ENCODE measurements at regions not wholly inside any gene's neighbourhood (a gene's known extent, or its start where the extent isn't known, plus 50 kb on each side); places are given as distances from the start of the nearest gene placed in this dataset.

DNA sequence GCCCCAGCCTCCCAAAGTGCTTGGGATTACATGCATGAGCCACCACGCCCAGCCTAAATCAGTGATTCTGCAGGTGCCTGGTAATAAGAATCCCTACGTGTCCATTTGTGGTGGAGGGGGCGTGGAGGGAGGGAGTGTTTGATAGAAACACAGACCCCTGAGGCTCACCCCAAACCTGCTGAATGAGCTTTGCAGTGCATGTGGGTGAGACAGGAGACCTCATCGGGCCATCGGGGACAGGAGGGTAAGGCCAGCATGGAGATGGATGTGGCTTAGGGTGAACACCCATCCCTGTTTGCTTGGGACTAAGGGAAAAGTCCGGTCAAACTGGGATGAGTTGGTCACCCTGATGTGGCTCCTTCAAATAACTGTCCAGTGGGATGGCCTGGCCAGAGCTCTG, 71.3 kb upstream of the ALX4 start:
- Mint-ChIP-seq H3K27ac (no peak overlapping the region), H3K4me3 (no peak overlapping the region), H3K9me3 (no peaks in the 10 kb centered on the region), H3K27me3 (ENCODE audit: low read depth) (peaks cover 13% of the 10 kb centered on the region), H3K4me1 (no peaks in the 10 kb centered on the region), H3K36me3 (no peaks in the 10 kb centered on the region)
- DNase-seq (ENCODE audit: low spot score) (no peak), ATAC-seq (no peak)
- ChIA-PET POLR2A (no interaction called here), CTCF (no interaction called here)
- TF ChIP-seq RELA (CRISPR knock-in tag; IDR thresholded peaks at IDR 0.05; ENCODE audit: borderline replicate concordance) (no peak), CDX4 (CRISPR knock-in tag; IDR thresholded peaks at IDR 0.05; ENCODE audit: borderline replicate concordance) (no peak), PRDM15 (CRISPR knock-in tag; IDR thresholded peaks at IDR 0.05) (no peak), ESRRA (CRISPR knock-in tag; IDR thresholded peaks at IDR 0.05; ENCODE audit: borderline replicate concordance) (no peak), SP1 (CRISPR knock-in tag; conservative IDR thresholded peaks at IDR 0.05) (no peak), USF2 (CRISPR knock-in tag; IDR thresholded peaks at IDR 0.05) (no peak), ATF1 (CRISPR knock-in tag; IDR thresholded peaks at IDR 0.05) (no peak), ZNF671 (CRISPR knock-in tag; IDR thresholded peaks at IDR 0.05) (no peak), ZNF416 (CRISPR knock-in tag; IDR thresholded peaks at IDR 0.05) (no peak), NR1H2 (CRISPR knock-in tag; IDR thresholded peaks at IDR 0.05) (no peak), MXD4 (CRISPR knock-in tag; IDR thresholded peaks at IDR 0.05; ENCODE audit: borderline replicate concordance) (no peak)
- TF ChIP-seq, protein P1, sequence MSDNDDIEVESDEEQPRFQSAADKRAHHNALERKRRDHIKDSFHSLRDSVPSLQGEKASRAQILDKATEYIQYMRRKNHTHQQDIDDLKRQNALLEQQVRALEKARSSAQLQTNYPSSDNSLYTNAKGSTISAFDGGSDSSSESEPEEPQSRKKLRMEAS (CRISPR knock-in tag; IDR thresholded peaks at IDR 0.05): no peak

- Mint-ChIP-seq H3K27ac (no peak overlapping the region), H3K4me1 (no peaks in the 10 kb centered on the region), H3K9me3 (no peaks in the 10 kb centered on the region), H3K4me3 (no peak overlapping the region), H3K36me3 (no peaks in the 10 kb centered on the region), H3K27me3 (ENCODE audit: low read depth) (peaks cover 9% of the 10 kb centered on the region)
- ATAC-seq: no peak
- POLR2A ChIA-PET: no interaction called here
- no peak for DNase-seq (ENCODE audit: low spot score)
- CTCF ChIA-PET: interaction anchor here (0.5 kb wide), 1 partner anchor 230 kb away, joined by 3 read pairs; no protein-coding TSS in a partner anchor
- TF ChIP-seq ZSCAN18 (CRISPR knock-in tag; IDR thresholded peaks at IDR 0.05): no peak
- TF ChIP-seq SP1 (CRISPR knock-in tag; conservative IDR thresholded peaks at IDR 0.05): no peak
- TF ChIP-seq TP53 (CRISPR knock-in tag; IDR thresholded peaks at IDR 0.05): no peak
- no peak for TF ChIP-seq MXD4 (CRISPR knock-in tag; IDR thresholded peaks at IDR 0.05; ENCODE audit: borderline replicate concordance)
- no peak for TF ChIP-seq NFE2L1 (CRISPR knock-in tag; IDR thresholded peaks at IDR 0.05)
- no peak for TF ChIP-seq ZNF396 (CRISPR knock-in tag; IDR thresholded peaks at IDR 0.05; ENCODE audit: borderline replicate concordance)
- no peak for TF ChIP-seq FOXK1 (CRISPR knock-in tag; IDR thresholded peaks at IDR 0.05)
- TF ChIP-seq HMGA2 (CRISPR knock-in tag; IDR thresholded peaks at IDR 0.05): no peak
- no peak for TF ChIP-seq ATF1 (CRISPR knock-in tag; IDR thresholded peaks at IDR 0.05)
- TF ChIP-seq, protein P2, sequence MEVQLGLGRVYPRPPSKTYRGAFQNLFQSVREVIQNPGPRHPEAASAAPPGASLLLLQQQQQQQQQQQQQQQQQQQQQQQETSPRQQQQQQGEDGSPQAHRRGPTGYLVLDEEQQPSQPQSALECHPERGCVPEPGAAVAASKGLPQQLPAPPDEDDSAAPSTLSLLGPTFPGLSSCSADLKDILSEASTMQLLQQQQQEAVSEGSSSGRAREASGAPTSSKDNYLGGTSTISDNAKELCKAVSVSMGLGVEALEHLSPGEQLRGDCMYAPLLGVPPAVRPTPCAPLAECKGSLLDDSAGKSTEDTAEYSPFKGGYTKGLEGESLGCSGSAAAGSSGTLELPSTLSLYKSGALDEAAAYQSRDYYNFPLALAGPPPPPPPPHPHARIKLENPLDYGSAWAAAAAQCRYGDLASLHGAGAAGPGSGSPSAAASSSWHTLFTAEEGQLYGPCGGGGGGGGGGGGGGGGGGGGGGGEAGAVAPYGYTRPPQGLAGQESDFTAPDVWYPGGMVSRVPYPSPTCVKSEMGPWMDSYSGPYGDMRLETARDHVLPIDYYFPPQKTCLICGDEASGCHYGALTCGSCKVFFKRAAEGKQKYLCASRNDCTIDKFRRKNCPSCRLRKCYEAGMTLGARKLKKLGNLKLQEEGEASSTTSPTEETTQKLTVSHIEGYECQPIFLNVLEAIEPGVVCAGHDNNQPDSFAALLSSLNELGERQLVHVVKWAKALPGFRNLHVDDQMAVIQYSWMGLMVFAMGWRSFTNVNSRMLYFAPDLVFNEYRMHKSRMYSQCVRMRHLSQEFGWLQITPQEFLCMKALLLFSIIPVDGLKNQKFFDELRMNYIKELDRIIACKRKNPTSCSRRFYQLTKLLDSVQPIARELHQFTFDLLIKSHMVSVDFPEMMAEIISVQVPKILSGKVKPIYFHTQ (CRISPR knock-in tag; IDR thresholded peaks at IDR 0.05): no peak
- TF ChIP-seq ZNF671 (CRISPR knock-in tag; IDR thresholded peaks at IDR 0.05): no peak
- TF ChIP-seq, protein P3, sequence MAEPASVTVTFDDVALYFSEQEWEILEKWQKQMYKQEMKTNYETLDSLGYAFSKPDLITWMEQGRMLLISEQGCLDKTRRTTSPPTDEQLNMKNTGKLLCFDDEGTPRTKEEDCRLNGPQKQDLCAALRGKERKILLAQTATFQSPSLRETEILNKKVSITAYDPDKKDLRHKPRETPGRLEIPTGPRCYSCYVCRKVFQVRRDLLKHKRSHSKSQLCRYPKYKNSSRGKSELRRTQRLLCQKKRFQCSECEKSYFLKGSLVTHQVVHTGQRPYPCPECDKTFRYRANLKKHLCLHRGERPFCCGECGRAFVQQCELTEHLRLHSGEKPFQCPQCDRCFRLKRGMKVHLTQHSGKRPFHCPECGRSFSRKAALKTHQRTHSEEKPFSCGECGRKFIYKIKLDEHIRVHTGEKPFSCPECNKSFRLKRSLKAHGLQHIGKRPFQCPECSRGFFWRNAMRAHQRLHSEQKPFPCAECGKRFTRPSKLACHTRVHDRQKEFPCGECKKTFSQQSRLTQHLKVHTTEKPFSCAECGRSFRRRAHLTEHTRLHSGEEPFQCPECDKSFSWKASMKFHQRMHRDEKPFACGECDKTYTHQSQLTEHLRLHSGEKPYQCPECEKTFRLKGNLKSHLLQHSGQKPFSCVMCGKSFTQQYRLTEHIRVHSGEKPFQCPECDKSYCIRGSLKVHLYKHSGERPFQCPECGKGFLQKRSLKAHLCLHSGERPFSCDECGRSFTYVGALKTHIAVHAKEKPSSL (CRISPR knock-in tag; conservative IDR thresholded peaks at IDR 0.05): no peak
- TF ChIP-seq, protein P4, sequence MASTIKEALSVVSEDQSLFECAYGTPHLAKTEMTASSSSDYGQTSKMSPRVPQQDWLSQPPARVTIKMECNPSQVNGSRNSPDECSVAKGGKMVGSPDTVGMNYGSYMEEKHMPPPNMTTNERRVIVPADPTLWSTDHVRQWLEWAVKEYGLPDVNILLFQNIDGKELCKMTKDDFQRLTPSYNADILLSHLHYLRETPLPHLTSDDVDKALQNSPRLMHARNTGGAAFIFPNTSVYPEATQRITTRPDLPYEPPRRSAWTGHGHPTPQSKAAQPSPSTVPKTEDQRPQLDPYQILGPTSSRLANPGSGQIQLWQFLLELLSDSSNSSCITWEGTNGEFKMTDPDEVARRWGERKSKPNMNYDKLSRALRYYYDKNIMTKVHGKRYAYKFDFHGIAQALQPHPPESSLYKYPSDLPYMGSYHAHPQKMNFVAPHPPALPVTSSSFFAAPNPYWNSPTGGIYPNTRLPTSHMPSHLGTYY (CRISPR knock-in tag; IDR thresholded peaks at IDR 0.05): no peak
- TF ChIP-seq ESRRA (CRISPR knock-in tag; IDR thresholded peaks at IDR 0.05; ENCODE audit: borderline replicate concordance): no peak
These were observed 72.2 kb upstream of the ALX4 start for GRCh38 chr11:44382118-44382517.
